ENCODE measurements at regions not wholly inside any gene's neighbourhood (a gene's known extent, or its start where the extent isn't known, plus 50 kb on each side); places are given as distances from the start of the nearest gene placed in this dataset.

GRCh38 chr5:3024976-3025375 lies 273.5 kb upstream of the IRX2 start:
- no peaks in the 10 kb centered on the region for H3K27me3 ChIP-seq (ENCODE audit: control insufficient read depth in 3 of 3, insufficient read depth in 3 of 3, low read length in 3 of 3)
- 78 to 79% (median 78%) methylated on average over 6 of the region's 6 CpGs for WGBS, 3 donors
- H3K4me1 ChIP-seq (ENCODE audit: control insufficient read depth in 3 of 3, insufficient read depth in 2 of 3, low read depth in 1 of 3, low read length in 2 of 3): no peaks in the 10 kb centered on the region
- FAIRE-seq (no peak), DNase-seq (no peak)
- H3K36me3 ChIP-seq (ENCODE audit: control insufficient read depth in 3 of 3, insufficient read depth in 2 of 3, low read depth in 1 of 3, low read length in 3 of 3): no peaks in the 10 kb centered on the region
- no peaks in the 10 kb centered on the region for H3K9me3 ChIP-seq (ENCODE audit: control insufficient read depth in 2 of 2, insufficient read depth in 1 of 2, low read depth in 1 of 2, low read length in 1 of 2)
- H3K27ac ChIP-seq (ENCODE audit: low read depth in 1 of 3, low read length in 2 of 3): no peak overlapping the region
- no peak overlapping the region for H3K4me3 ChIP-seq (ENCODE audit: low read depth in 1 of 3, low read length in 3 of 3)

DNA sequence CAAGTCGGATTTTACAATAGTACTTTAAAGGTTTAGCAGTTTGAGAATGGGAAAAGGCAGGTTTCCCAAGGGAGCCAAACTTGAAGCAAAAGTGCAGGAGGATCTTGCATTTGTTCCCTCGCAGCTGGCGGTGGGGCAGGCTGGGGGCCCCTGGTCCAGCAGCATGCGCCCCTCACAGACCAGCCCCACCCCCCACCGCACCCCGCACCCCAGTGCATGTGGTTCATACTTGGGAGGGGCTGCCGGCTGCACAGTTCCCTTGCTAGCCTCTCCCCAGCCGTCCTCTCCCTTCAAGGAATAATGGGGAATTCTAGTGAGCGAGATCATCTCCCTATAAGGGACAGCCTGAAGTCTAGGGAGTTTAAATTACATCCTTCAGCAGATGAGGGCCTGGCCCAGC lies 273.1 kb upstream of the IRX2 start:
- H3K27me3 ChIP-seq (ENCODE audit: control insufficient read depth in 3 of 3, insufficient read depth in 3 of 3, low read length in 3 of 3): no peaks in the 10 kb centered on the region
- no peaks in the 10 kb centered on the region for H3K36me3 ChIP-seq (ENCODE audit: control insufficient read depth in 3 of 3, insufficient read depth in 2 of 3, low read depth in 1 of 3, low read length in 3 of 3)
- FAIRE-seq (no peak), DNase-seq (no peak)
- no peaks in the 10 kb centered on the region for H3K9me3 ChIP-seq (ENCODE audit: control insufficient read depth in 2 of 2, insufficient read depth in 1 of 2, low read depth in 1 of 2, low read length in 1 of 2)
- 70 to 72% (median 71%) methylated on average over 9 of the region's 9 CpGs for WGBS, 3 donors
- H3K27ac ChIP-seq (ENCODE audit: low read depth in 1 of 3, low read length in 2 of 3): no peak overlapping the region
- no peaks in the 10 kb centered on the region for H3K4me1 ChIP-seq (ENCODE audit: control insufficient read depth in 3 of 3, insufficient read depth in 2 of 3, low read depth in 1 of 3, low read length in 2 of 3)
- no peak overlapping the region for H3K4me3 ChIP-seq (ENCODE audit: low read depth in 1 of 3, low read length in 3 of 3)

DNA sequence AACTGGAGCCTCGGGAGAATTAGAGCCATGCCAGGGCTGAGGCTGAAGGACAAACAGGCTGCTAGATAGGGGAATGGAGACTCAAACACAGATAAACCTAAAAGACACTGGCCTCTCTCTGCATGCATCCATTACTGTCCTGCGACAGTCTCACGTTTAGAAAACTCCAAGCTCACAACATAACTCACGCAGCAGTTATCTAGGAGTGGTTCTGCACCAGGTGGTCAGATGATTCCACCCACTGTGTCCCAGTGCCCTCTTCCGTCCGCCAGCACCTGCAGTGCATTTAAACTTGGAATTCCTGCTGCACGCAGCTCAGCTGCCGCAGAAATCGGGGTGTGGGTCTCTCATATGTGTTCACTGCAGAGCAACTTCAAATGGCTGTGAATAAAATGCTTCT lies 272.6 kb upstream of the IRX2 start:
- Histone ChIP-seq H3K27ac (ENCODE audit: low read depth in 1 of 3, low read length in 2 of 3) (no peak overlapping the region), H3K36me3 (ENCODE audit: control insufficient read depth in 3 of 3, insufficient read depth in 2 of 3, low read depth in 1 of 3, low read length in 3 of 3) (no peaks in the 10 kb centered on the region), H3K4me3 (ENCODE audit: low read depth in 1 of 3, low read length in 3 of 3) (no peak overlapping the region), H3K9me3 (ENCODE audit: control insufficient read depth in 2 of 2, insufficient read depth in 1 of 2, low read depth in 1 of 2, low read length in 1 of 2) (peaks cover 0 to under 1% of the 10 kb centered on the region in 2 donors), H3K27me3 (ENCODE audit: control insufficient read depth in 3 of 3, insufficient read depth in 3 of 3, low read length in 3 of 3) (no peaks in the 10 kb centered on the region), H3K4me1 (ENCODE audit: control insufficient read depth in 3 of 3, insufficient read depth in 2 of 3, low read depth in 1 of 3, low read length in 2 of 3) (no peaks in the 10 kb centered on the region)
- WGBS, 3 donors: 79 to 85% (median 81%) methylated on average over 9 of the region's 9 CpGs
- FAIRE-seq (no peak), DNase-seq (no peak)

DNA sequence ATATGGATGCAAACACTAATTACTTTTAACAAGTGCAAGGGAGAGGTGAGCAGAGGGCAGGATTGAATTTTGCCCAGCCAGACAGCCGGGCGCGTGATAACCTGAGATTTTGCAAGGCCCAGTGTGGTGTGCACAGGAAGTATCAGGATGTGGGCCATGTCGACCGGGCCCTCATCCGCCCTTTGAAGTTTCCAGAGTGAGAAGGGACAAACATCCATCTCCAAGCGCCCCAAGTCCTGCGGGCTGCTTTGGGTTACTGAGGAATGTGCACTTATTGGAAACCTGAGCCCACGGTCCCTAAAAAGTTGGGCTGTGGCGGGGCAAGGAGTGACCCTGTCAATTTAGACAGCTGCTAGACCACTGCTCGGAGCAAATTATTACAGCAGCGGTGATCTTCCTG lies 272.2 kb upstream of the IRX2 start:
- H3K4me3 ChIP-seq (ENCODE audit: low read depth in 1 of 3, low read length in 3 of 3): no peak overlapping the region
- no peaks in the 10 kb centered on the region for H3K4me1 ChIP-seq (ENCODE audit: control insufficient read depth in 3 of 3, insufficient read depth in 2 of 3, low read depth in 1 of 3, low read length in 2 of 3)
- no peaks in the 10 kb centered on the region for H3K36me3 ChIP-seq (ENCODE audit: control insufficient read depth in 3 of 3, insufficient read depth in 2 of 3, low read depth in 1 of 3, low read length in 3 of 3)
- no peak for DNase-seq
- no peaks in the 10 kb centered on the region for H3K27me3 ChIP-seq (ENCODE audit: control insufficient read depth in 3 of 3, insufficient read depth in 3 of 3, low read length in 3 of 3)
- H3K9me3 ChIP-seq (ENCODE audit: control insufficient read depth in 2 of 2, insufficient read depth in 1 of 2, low read depth in 1 of 2, low read length in 1 of 2): peaks cover 0 to 3% of the 10 kb centered on the region in 2 donors
- H3K27ac ChIP-seq (ENCODE audit: low read depth in 1 of 3, low read length in 2 of 3): no peak overlapping the region
- WGBS, 3 donors: 83 to 89% (median 84%) methylated on average over 12 of the region's 12 CpGs
- FAIRE-seq: no peak

- DNase-seq (no peak), FAIRE-seq (no peak)
- H3K4me1 ChIP-seq (ENCODE audit: control insufficient read depth in 3 of 3, insufficient read depth in 2 of 3, low read depth in 1 of 3, low read length in 2 of 3): no peaks in the 10 kb centered on the region
- no peaks in the 10 kb centered on the region for H3K27me3 ChIP-seq (ENCODE audit: control insufficient read depth in 3 of 3, insufficient read depth in 3 of 3, low read length in 3 of 3)
- H3K9me3 ChIP-seq (ENCODE audit: control insufficient read depth in 2 of 2, insufficient read depth in 1 of 2, low read depth in 1 of 2, low read length in 1 of 2): peaks cover 0 to 3% of the 10 kb centered on the region in 2 donors
- H3K27ac ChIP-seq (ENCODE audit: low read depth in 1 of 3, low read length in 2 of 3): no peak overlapping the region
- H3K4me3 ChIP-seq (ENCODE audit: low read depth in 1 of 3, low read length in 3 of 3): no peak overlapping the region
- no peaks in the 10 kb centered on the region for H3K36me3 ChIP-seq (ENCODE audit: control insufficient read depth in 3 of 3, insufficient read depth in 2 of 3, low read depth in 1 of 3, low read length in 3 of 3)
- WGBS, 3 donors: 77 to 86% (median 84%) methylated on average over 5 of the region's 5 CpGs
Measured at GRCh38 chr5:3022665-3023064, 271.2 kb upstream of the IRX2 start.

DNA sequence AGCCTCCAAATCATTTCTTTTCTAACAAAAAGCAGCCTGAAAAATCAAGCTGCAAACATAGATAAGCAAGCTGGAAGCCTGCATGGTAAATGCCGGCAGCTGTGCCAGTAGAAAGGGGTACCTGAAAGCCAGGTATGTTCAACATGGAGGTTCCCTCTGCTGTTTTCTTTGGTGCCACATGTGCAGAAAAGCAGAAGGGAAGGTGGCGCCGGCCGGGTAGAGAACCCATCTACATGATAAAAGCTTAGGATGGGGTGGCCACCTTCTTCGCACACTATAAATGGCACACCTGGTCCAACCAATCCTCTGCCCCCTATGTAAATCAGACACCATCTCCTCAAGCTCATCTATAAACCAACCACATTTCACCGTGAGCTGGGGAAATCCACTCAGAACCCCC lies 268.9 kb upstream of the IRX2 start:
- 91 to 97% (median 92%) methylated on average over 6 of the region's 6 CpGs for WGBS, 3 donors
- Histone ChIP-seq H3K27ac (ENCODE audit: low read depth in 1 of 3, low read length in 2 of 3) (no peak overlapping the region), H3K4me1 (ENCODE audit: control insufficient read depth in 3 of 3, insufficient read depth in 2 of 3, low read depth in 1 of 3, low read length in 2 of 3) (no peaks in the 10 kb centered on the region), H3K4me3 (ENCODE audit: low read depth in 1 of 3, low read length in 3 of 3) (no peak overlapping the region), H3K27me3 (ENCODE audit: control insufficient read depth in 3 of 3, insufficient read depth in 3 of 3, low read length in 3 of 3) (no peaks in the 10 kb centered on the region), H3K36me3 (ENCODE audit: control insufficient read depth in 3 of 3, insufficient read depth in 2 of 3, low read depth in 1 of 3, low read length in 3 of 3) (no peaks in the 10 kb centered on the region), H3K9me3 (ENCODE audit: control insufficient read depth in 2 of 2, insufficient read depth in 1 of 2, low read depth in 1 of 2, low read length in 1 of 2) (peaks cover 0 to 3% of the 10 kb centered on the region in 2 donors)
- no peak for DNase-seq
- FAIRE-seq: no peak

DNA sequence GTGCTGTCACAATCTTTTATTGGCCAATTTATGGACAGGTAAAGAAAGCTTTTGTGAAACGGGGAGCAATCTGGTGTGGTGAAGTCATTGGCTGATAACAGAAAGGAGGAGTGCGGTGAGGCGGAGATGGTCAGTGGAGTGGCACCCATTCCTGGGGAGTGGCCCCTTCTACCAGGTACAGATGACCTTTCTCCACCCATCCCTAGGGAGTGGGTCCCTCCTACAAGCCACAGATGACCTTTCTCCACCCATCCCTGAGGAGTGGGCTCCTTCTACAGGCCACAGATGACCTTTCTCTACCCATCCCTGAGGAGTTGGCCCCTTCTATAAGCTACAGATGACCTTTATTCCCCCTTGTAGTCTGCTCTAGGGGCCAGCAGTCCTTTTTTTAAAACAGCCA lies 267.6 kb upstream of the IRX2 start:
- WGBS, 3 donors: 70 to 87% (median 73%) methylated on average over 3 of the region's 3 CpGs

GRCh38 chr5:3011764-3012017 lies 260.2 kb upstream of the IRX2 start:
- no peak overlapping the region for H3K4me3 ChIP-seq (ENCODE audit: low read depth in 1 of 3, low read length in 3 of 3)
- H3K27ac ChIP-seq (ENCODE audit: low read depth in 1 of 3, low read length in 2 of 3): no peak overlapping the region
- DNase-seq: no peak
- H3K36me3 ChIP-seq (ENCODE audit: control insufficient read depth in 3 of 3, insufficient read depth in 2 of 3, low read depth in 1 of 3, low read length in 3 of 3): no peaks in the 10 kb centered on the region
- no peaks in the 10 kb centered on the region for H3K27me3 ChIP-seq (ENCODE audit: control insufficient read depth in 3 of 3, insufficient read depth in 3 of 3, low read length in 3 of 3)
- H3K4me1 ChIP-seq (ENCODE audit: control insufficient read depth in 3 of 3, insufficient read depth in 2 of 3, low read depth in 1 of 3, low read length in 2 of 3): no peaks in the 10 kb centered on the region
- H3K9me3 ChIP-seq (ENCODE audit: control insufficient read depth in 2 of 2, insufficient read depth in 1 of 2, low read depth in 1 of 2, low read length in 1 of 2): no peaks in the 10 kb centered on the region
- no peak for FAIRE-seq
- WGBS, 3 donors: 61 to 80% (median 66%) methylated on average over 3 of the region's 3 CpGs

More for the DNA sequence above, 267.6 kb upstream of the IRX2 start:
- Histone ChIP-seq H3K27me3 (ENCODE audit: control insufficient read depth in 3 of 3, insufficient read depth in 3 of 3, low read length in 3 of 3) (no peaks in the 10 kb centered on the region), H3K4me1 (ENCODE audit: control insufficient read depth in 3 of 3, insufficient read depth in 2 of 3, low read depth in 1 of 3, low read length in 2 of 3) (no peaks in the 10 kb centered on the region), H3K27ac (ENCODE audit: low read depth in 1 of 3, low read length in 2 of 3) (no peak overlapping the region), H3K4me3 (ENCODE audit: low read depth in 1 of 3, low read length in 3 of 3) (no peak overlapping the region), H3K9me3 (ENCODE audit: control insufficient read depth in 2 of 2, insufficient read depth in 1 of 2, low read depth in 1 of 2, low read length in 1 of 2) (peaks cover 0 to 3% of the 10 kb centered on the region in 2 donors), H3K36me3 (ENCODE audit: control insufficient read depth in 3 of 3, insufficient read depth in 2 of 3, low read depth in 1 of 3, low read length in 3 of 3) (no peaks in the 10 kb centered on the region)
- no peak for FAIRE-seq
- DNase-seq: no peak

DNA sequence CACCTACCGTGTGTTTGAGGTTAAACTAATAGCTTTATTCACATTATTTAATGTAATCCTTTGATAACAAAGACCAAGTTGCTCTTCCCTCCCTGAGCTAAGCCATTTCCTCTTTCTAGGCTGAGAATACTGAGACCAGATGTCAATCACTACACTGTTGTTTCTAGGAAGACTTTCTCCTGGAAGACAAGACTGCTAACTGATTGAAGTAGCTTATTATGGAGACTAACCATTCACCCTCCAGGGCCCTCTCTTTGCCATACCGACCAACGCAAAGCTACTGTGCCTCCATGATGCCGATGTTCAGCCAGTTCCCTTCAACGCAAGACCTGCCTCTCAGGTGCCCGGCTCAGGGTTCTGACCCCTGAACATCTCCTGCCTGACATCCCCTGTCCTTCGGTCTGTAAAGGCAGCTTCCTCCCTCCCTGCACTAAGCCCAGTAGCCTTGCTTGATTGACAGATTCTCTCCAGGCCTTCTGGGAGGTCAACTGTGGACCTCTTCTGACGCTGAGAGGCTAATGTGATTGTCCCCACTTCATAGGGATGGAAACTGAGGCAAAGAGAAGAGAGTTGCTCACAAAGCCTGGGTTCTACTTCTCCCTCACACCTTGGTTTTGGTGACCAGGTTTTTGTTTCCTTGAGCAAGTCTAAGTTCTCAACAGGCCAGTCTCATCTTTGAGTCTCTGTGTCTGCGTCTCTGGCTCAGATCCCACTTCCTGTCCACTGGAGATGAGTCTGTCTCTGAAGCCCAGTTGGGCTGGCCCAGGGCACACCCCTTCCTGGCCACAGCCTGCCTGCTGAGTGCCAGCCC lies 259.7 kb upstream of the IRX2 start:
- H3K27me3 ChIP-seq (ENCODE audit: control insufficient read depth in 3 of 3, insufficient read depth in 3 of 3, low read length in 3 of 3): no peaks in the 10 kb centered on the region
- no peak for FAIRE-seq
- WGBS, 3 donors: 85 to 89% (median 86%) methylated on average over 9 of the region's 9 CpGs
- H3K9me3 ChIP-seq (ENCODE audit: control insufficient read depth in 2 of 2, insufficient read depth in 1 of 2, low read depth in 1 of 2, low read length in 1 of 2): no peaks in the 10 kb centered on the region
- H3K4me1 ChIP-seq (ENCODE audit: control insufficient read depth in 3 of 3, insufficient read depth in 2 of 3, low read depth in 1 of 3, low read length in 2 of 3): no peaks in the 10 kb centered on the region
- H3K4me3 ChIP-seq (ENCODE audit: low read depth in 1 of 3, low read length in 3 of 3): no peak overlapping the region
- DNase-seq: no peak
- H3K36me3 ChIP-seq (ENCODE audit: control insufficient read depth in 3 of 3, insufficient read depth in 2 of 3, low read depth in 1 of 3, low read length in 3 of 3): no peaks in the 10 kb centered on the region
- no peak overlapping the region for H3K27ac ChIP-seq (ENCODE audit: low read depth in 1 of 3, low read length in 2 of 3)

Data from small intestine (tissue), 7 donors.